Caco-2 (cell line): ENCODE measurements at regions not wholly inside any gene's neighbourhood (a gene's known extent, or its start where the extent isn't known, plus 50 kb on each side); places are given as distances from the start of the nearest gene placed in this dataset.

Experiments
- BruUV-seq: library from RNA; stranded (reverse); fragments of 400-500 nt; replicated peaks from 2 replicates; lab custom pipeline; 2021; lab: Mats Ljungman, UMichigan
- CTCF ChIA-PET: fragments of 300-600 bp; sonication (Branson Sonifier 250); formaldehyde crosslinking; loops from one replicate; lab custom pipeline; 2022; ENCODE audit warnings: antibody characterized with exemption; lab: Charles Lee
- POLR2A ChIA-PET: fragments of 300-600 bp; sonication (Branson Sonifier 250); formaldehyde crosslinking; loops from one replicate; lab custom pipeline; 2022; ENCODE audit warnings: antibody characterized with exemption; lab: Charles Lee
- DNase-seq, 2 experiments: peaks; one replicate each; pipeline versions ENCODE4 v3.0.0 to v3.0.0-alpha.2; 2020 to 2022
- H3K27me3 ChIP-seq: replicated peaks from 2 replicates; pipeline ENCODE4 v1.6.0; 2011; ENCODE audit warnings: low read length; ENCODE audit not compliant: control insufficient read depth, insufficient read depth
- H3K36me3 ChIP-seq: 2 replicates; pipeline ENCODE4 v1.5.1; 2011; ENCODE audit warnings: low read length; ENCODE audit not compliant: control insufficient read depth, insufficient read depth
- H3K4me1 ChIP-seq: fragments of 250-450 bp; sonication (Bioruptor Pico); 2 replicates; pipeline ENCODE4 v1.5.1; 2020; ENCODE audit warnings: mild to moderate bottlenecking
- H3K4me3 ChIP-seq: 2 replicates; pipeline ENCODE4 v1.5.1; 2011; ENCODE audit warnings: low read depth, mild to moderate bottlenecking, control low read depth, low read length
- H3K9me3 ChIP-seq: fragments of 250-450 bp; sonication (Bioruptor Pico); 2 replicates; pipeline ENCODE4 v1.5.1; 2020; ENCODE audit warnings: mild to moderate bottlenecking, moderate library complexity
- H3K27ac Mint-ChIP-seq: one replicate; pipeline ENCODE4 v1.8.0; 2022; ENCODE audit warnings: mixed read lengths; ENCODE audit not compliant: unreplicated experiment
- H3K27me3 Mint-ChIP-seq: one replicate; pipeline ENCODE4 v1.8.0; 2022; ENCODE audit warnings: mixed read lengths; ENCODE audit not compliant: insufficient read depth, unreplicated experiment
- H3K36me3 Mint-ChIP-seq: one replicate; pipeline ENCODE4 v1.8.0; 2022; ENCODE audit warnings: mild to moderate bottlenecking, mixed read lengths; ENCODE audit not compliant: insufficient read depth, unreplicated experiment
- H3K4me1 Mint-ChIP-seq: one replicate; pipeline ENCODE4 v1.8.0; 2022; ENCODE audit warnings: low read depth, mixed read lengths; ENCODE audit not compliant: unreplicated experiment
- H3K4me3 Mint-ChIP-seq: one replicate; pipeline ENCODE4 v1.8.0; 2022; ENCODE audit warnings: mild to moderate bottlenecking, moderate library complexity, mixed read lengths; ENCODE audit not compliant: unreplicated experiment
- H3K9me3 Mint-ChIP-seq: one replicate; pipeline ENCODE4 v1.8.0; 2022; ENCODE audit warnings: mixed read lengths; ENCODE audit not compliant: unreplicated experiment
- intact Hi-C: fragments of 100-400 bp; cut with micrococcal nuclease; formaldehyde crosslinking; loops from one replicate; pipeline ENCODE4 v1.10.0; 2022; ENCODE audit not compliant: unreplicated experiment
- TF ChIP-seq, protein P1 (sequence below), 2 experiments: fragments of 200-600 bp in 1 of 2; IDR thresholded peaks; 1 replicate in 1 of 2; 2 replicates in 1 of 2; pipeline versions ENCODE4 v1.5.1 to v1.8.0; 2011 to 2022; ENCODE audit warnings: antibody characterized with exemption in 1 of 2, control low read depth in 1 of 2, inconsistent platforms in 1 of 2, low read depth in 1 of 2, low read length in 1 of 2, mild to moderate bottlenecking in 1 of 2, moderate library complexity in 1 of 2; ENCODE audit not compliant: insufficient read depth in 1 of 2, severe bottlenecking in 1 of 2, unreplicated experiment in 1 of 2

DNA sequence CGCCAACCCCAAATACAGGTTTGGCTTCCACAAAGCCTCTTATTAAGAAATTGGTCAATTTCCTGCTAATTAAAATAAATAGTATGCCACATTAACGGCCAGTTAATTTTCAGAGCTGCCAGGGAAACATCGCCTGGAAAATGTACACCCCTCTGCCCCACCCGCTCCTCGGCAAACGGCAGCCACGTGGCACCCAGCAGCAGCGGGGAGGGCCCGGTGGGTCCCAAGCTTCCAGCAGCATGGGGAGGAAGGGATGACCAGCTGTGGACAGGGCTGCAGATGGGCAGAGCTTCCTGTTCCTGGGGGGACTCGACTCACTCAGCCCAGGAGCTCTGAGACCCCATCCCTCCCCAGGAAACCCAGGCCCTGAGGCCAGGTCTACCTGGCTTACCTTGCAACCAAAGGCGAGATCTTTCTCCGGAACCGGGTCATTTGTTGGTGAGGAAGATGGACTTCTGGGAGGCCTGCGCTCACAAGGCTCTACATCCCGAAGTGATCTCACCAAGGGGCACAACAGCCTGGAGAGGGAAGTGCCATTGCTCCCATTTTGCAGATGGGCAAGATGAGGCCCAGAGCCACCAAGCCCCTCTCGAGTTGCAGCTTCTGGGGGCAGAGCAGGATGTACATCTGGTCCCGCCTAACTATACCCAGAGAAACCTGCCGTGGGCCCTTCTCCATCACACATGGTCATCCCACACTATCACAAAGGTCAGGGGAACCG is 68.3 kb downstream of the IGLL1 start:
- Mint-ChIP-seq H3K4me1 (no peaks in the 10 kb centered on the region), H3K27me3 (no peaks in the 10 kb centered on the region), H3K9me3 (no peaks in the 10 kb centered on the region), H3K27ac (peak overlapping the region; percentile 71), H3K36me3 (peaks cover 5% of the 10 kb centered on the region), H3K4me3 (no peak overlapping the region)
- Histone ChIP-seq H3K9me3 (no peaks in the 10 kb centered on the region), H3K27me3 (no peaks in the 10 kb centered on the region; the same call in 1 of the 2 replicates), H3K4me3 (no peak overlapping the region), H3K4me1 (peaks cover 8% of the 10 kb centered on the region), H3K36me3 (no peaks in the 10 kb centered on the region)
- intact Hi-C loops: no loop called here
- ChIA-PET POLR2A (no interaction called here), CTCF (no interaction called here)
- BruUV-seq: no TSS peak
- TF ChIP-seq, protein P1, sequence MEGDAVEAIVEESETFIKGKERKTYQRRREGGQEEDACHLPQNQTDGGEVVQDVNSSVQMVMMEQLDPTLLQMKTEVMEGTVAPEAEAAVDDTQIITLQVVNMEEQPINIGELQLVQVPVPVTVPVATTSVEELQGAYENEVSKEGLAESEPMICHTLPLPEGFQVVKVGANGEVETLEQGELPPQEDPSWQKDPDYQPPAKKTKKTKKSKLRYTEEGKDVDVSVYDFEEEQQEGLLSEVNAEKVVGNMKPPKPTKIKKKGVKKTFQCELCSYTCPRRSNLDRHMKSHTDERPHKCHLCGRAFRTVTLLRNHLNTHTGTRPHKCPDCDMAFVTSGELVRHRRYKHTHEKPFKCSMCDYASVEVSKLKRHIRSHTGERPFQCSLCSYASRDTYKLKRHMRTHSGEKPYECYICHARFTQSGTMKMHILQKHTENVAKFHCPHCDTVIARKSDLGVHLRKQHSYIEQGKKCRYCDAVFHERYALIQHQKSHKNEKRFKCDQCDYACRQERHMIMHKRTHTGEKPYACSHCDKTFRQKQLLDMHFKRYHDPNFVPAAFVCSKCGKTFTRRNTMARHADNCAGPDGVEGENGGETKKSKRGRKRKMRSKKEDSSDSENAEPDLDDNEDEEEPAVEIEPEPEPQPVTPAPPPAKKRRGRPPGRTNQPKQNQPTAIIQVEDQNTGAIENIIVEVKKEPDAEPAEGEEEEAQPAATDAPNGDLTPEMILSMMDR (IDR thresholded peaks at IDR 0.05; ENCODE audit: insufficient read depth in 1 of 2, low read depth in 1 of 2, low read length in 1 of 2, severe bottlenecking in 1 of 2, unreplicated experiment in 1 of 2): no peak
- DNase-seq: no peak

GRCh38 chr22:23509571-23510302 is 70.4 kb downstream of the IGLL1 start:
- TF ChIP-seq, protein P1 (IDR thresholded peaks at IDR 0.05; ENCODE audit: insufficient read depth in 1 of 2, low read depth in 1 of 2, low read length in 1 of 2, severe bottlenecking in 1 of 2, unreplicated experiment in 1 of 2): no peak
- Histone ChIP-seq H3K4me3 (no peak overlapping the region), H3K36me3 (no peaks in the 10 kb centered on the region), H3K27me3 (no peaks in the 10 kb centered on the region; the same call in 1 of the 2 replicates), H3K4me1 (no peaks in the 10 kb centered on the region), H3K9me3 (no peaks in the 10 kb centered on the region)
- no TSS peak for BruUV-seq
- no peaks in the 10 kb centered on the region for H3K4me1 Mint-ChIP-seq
- intact Hi-C loops: no loop called here
- no peak overlapping the region for H3K27ac Mint-ChIP-seq
- no peaks in the 10 kb centered on the region for H3K9me3 Mint-ChIP-seq
- peaks cover 5% of the 10 kb centered on the region for H3K36me3 Mint-ChIP-seq
- CTCF ChIA-PET: interaction anchor here (0.6 kb wide), 1 partner anchor 578 kb away, joined by 5 read pairs; no protein-coding TSS in a partner anchor
- DNase-seq: no peak
- no peak overlapping the region for H3K4me3 Mint-ChIP-seq
- POLR2A ChIA-PET: no interaction called here
- no peaks in the 10 kb centered on the region for H3K27me3 Mint-ChIP-seq

DNA sequence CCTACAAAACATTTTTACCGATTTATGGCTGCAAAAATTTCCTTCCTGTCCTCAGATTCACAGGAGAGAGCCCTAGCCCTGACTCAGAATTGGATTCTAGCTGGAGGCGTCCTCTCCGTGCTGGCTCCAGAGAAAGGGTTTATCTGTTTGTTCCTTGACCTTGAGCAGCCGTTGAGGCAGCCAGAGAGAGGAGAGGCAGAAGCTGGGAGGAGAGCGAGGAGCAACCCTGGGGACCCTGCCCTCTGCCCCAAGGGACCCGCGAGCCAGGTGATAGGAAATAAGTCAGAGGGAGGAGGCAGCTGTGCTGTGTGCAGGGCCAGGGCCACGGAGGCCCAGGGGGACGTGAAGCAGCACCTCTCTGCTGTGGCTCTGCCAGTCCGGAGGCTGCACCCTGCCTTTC is 75.6 kb downstream of the IGLL1 start:
- Mint-ChIP-seq H3K27me3 (no peaks in the 10 kb centered on the region), H3K9me3 (no peaks in the 10 kb centered on the region), H3K4me1 (no peaks in the 10 kb centered on the region), H3K4me3 (no peak overlapping the region), H3K27ac (no peak overlapping the region), H3K36me3 (peaks cover 3% of the 10 kb centered on the region)
- DNase-seq: no peak
- intact Hi-C loops: no loop called here
- no peaks in the 10 kb centered on the region for H3K36me3 ChIP-seq
- no peaks in the 10 kb centered on the region for H3K27me3 ChIP-seq
- POLR2A ChIA-PET: no interaction called here
- H3K4me1 ChIP-seq: no peaks in the 10 kb centered on the region
- BruUV-seq: no TSS peak
- H3K9me3 ChIP-seq: no peaks in the 10 kb centered on the region
- TF ChIP-seq, protein P1 (IDR thresholded peaks at IDR 0.05; ENCODE audit: insufficient read depth in 1 of 2, low read depth in 1 of 2, low read length in 1 of 2, severe bottlenecking in 1 of 2, unreplicated experiment in 1 of 2): no peak
- H3K4me3 ChIP-seq: no peak overlapping the region
- CTCF ChIA-PET: no interaction called here
